Fibroblast of skin of scalp (primary cell): ENCODE measurements at regions not wholly inside any gene's neighbourhood (a gene's known extent, or its start where the extent isn't known, plus 50 kb on each side); places are given as distances from the start of the nearest gene placed in this dataset.
"Not testable (repeated sequence)": the region's sequence is repeated elsewhere in the genome, so short reads cannot be mapped to it uniquely, and the experiment has no call there.

Experiments used
- DNase-seq: peaks from one replicate; pipeline ENCODE4 v3.0.0-alpha.2; 2013

DNA sequence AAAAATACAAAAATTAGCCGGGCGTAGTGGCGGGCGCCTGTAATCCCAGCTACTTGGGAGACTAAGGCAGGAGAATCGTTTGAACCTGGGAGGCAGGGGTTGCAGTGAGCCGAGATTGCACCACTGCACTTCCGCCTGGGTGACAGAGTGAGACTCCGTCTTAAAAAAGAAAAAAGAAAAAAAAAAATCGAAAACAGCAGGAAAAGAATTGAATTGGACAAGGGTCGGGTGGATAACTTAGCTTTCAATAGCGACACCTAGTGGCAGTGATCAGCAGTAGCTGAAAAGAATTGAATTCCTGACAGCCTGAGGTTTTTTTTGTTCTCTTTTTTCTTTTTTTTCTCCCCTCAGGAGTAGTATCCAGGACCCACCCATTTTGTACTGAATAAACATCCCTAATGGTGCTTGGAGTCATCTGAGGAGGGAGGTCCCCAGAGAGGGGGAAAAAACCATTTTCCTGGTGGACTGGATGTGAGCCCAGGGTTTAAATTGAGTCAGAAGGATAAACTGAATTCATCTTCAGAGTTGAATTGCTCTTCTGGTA lies 55.1 kb downstream of the CYCS start:
- peak; percentile 81 for DNase-seq

DNA sequence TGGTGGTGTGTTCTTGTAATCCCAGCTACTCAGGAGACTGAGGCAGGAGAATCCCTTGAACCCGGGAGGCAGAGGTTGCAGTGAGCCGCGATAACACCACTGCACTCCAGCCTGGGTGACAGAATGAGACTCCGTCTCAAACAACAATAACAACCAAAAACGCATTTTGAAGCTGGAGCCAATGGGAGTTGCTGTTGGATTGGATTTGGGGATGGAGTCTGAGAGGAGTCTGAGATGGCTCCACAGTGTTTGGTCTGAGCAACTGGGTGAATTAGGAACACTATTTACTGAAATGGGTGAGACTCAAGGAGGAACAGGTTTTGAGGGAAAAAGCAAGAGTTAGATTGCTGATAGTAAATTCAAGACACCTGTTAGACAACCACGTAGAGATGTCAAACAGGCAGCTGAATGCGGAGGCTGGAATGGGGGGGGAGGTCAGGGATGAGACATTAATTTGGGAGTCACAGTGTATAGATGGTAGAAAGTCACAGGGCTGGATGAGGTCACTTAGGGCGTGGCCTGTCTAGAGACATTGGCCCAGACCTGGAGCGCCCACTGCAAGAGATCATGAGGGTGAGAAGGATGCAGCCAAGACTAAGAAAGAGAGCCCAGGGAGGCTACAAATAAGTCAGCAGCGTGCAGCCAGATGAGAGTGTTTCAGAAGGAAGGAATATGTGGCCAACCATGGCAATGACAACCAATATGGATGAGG lies 56.4 kb downstream of the CYCS start:
- DNase-seq: peak; percentile 3

GRCh38 chr7:25067726-25068501 lies 57.1 kb downstream of the CYCS start:
- DNase-seq: no peak

GRCh38 chr7:25066253-25066652 lies 58.8 kb downstream of the CYCS start:
- DNase-seq: no peak

- DNase-seq: no peak
These were observed 62.7 kb downstream of the CYCS start for GRCh38 chr7:25062380-25062779.

DNA sequence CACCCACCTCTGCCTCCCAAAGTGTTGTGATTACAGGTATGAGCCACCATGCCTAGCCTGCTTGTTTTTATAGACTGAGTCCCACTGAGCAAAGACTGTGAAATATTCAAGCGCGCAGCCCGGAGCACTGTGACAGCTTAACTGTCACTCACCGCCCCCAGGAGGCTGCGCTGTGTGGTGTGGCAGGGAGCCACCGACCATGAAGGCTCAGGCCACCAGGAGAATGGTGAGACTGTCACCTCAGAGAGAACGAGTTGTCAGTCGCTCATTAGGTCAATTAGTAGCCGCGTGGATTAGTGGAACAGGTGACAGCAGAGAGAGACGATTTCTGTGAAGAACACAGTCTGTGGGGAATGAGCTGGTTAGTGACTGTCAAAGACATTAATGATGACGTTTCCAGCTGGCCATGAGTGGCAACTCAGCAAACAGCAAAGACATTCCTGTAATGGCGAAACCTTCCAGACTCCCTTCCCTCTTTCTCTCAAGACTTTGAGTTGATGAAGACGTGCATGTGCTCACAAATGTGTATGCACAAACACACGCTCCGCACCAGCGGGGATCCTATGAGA lies 64.5 kb downstream of the CYCS start:
- DNase-seq: no peak

DNA sequence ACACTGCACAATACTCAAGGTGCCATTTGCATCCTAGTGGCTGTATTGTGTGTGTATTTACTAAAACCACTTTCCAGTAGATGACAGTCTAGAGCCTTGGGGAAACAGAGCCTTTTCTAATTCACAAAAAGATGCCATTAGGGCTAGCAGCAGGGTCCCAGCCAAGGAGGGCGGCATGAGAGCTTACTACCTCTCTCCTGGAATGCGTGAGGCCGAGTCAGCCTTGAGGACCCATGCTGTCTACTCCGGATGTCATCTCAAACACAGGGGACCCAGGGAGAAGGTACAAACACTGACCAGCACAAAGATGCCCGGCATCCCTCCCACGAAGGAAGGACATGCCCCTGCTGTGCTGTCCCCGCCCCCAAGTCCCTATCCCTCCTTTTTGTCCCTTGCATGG lies 65.5 kb downstream of the CYCS start:
- no peak for DNase-seq

DNA sequence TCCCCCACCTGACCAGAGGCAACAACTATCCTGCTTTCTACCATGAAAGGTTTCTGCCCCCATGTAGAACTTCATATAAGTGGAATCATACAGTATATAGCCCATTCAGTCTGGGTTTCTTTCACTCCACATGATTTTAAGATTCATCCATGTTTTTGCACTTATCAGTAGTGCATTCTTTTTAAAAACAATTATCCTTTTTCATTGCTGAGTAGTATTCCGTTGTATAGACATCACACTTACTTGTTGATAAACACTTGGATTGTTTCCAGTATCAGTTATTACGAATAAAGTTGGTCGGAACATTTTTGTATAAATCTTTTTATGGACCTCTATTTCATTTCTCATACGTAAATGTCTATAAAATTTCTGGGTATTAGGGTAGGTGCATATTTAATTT lies 68.7 kb downstream of the CYCS start:
- DNase-seq: no peak

GRCh38 chr7:25055520-25056220 lies 69.4 kb downstream of the CYCS start:
- no peak for DNase-seq

DNA sequence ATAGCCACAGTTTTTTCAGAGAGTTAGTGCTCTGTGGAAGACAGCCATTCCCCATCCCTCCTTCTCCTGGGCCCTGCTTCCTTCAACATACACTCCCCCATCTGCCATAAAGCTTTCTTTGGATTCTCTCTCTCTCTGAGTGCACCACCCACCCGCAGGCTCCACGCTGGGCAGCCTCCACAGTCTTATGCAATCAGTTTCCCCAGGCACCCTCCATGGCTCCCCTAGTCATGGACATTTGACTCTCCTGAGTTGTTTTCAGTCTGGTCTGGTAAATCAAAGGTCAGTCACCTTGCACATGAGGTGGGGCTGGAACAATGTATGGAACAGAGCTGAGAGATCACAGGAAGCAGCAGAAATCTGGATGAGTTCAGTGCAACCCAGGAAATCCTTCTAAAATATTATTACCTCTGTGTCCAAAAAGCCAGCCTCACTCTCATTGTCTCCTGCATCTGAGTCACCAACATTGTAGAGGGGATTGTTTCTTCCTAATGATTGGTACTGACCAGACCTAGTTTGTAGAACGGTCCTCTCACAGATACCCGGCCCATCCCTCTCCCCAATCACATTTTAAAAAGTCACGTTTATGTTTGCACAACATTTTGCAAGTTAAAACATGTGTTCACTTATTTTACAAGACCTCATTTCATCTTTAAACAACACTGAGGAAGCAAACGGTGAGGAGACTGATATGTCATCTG lies 70.1 kb downstream of the CYCS start:
- no peak for DNase-seq

GRCh38 chr7:25050223-25050622 lies 70.2 kb upstream of the OSBPL3 start:
- no peak for DNase-seq

GRCh38 chr7:25048444-25048834 lies 68.5 kb upstream of the OSBPL3 start:
- no peak for DNase-seq

GRCh38 chr7:25047571-25048443 lies 67.8 kb upstream of the OSBPL3 start:
- not testable (repeated sequence) for DNase-seq

DNA sequence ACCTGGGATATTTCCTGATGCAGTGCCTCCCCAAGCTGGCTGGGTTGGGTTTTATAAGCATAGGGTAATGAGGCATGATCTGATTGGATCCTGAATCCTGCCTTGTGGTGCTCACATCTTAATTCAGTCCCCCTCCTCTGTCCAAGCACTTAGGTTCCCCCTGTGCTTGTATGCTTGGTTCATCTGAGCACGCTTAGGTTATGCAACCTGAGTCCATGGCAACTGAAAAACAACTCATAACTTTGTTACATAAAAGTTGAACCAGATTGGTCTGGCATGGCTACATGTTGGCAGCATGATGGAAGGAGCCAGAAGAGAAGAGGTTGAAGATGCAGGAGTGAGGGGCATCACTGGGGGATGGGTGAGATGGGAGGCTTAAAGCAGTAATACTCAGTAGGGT lies 57.3 kb upstream of the OSBPL3 start:
- DNase-seq: no peak

GRCh38 chr7:25035274-25035673 lies 55.3 kb upstream of the OSBPL3 start:
- no peak for DNase-seq

DNA sequence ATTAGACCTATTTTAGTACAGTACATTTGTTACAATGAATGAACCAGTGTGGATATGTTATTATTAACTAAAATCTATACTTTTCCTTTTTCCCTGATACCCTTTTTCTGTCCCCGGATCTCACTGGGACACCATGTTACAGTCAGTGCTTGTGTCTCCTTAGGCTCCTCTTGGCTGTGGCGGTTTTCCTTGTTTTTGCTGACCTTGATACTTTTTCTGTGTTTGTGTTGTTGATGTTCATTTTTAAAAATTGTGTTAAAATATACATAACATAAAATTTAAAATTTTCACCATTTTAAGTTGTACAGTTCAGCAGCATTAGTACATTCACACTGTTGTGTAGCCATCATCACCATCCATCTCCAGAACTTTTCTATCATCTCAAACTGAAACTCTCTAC lies 54.2 kb upstream of the OSBPL3 start:
- DNase-seq: no peak

DNA sequence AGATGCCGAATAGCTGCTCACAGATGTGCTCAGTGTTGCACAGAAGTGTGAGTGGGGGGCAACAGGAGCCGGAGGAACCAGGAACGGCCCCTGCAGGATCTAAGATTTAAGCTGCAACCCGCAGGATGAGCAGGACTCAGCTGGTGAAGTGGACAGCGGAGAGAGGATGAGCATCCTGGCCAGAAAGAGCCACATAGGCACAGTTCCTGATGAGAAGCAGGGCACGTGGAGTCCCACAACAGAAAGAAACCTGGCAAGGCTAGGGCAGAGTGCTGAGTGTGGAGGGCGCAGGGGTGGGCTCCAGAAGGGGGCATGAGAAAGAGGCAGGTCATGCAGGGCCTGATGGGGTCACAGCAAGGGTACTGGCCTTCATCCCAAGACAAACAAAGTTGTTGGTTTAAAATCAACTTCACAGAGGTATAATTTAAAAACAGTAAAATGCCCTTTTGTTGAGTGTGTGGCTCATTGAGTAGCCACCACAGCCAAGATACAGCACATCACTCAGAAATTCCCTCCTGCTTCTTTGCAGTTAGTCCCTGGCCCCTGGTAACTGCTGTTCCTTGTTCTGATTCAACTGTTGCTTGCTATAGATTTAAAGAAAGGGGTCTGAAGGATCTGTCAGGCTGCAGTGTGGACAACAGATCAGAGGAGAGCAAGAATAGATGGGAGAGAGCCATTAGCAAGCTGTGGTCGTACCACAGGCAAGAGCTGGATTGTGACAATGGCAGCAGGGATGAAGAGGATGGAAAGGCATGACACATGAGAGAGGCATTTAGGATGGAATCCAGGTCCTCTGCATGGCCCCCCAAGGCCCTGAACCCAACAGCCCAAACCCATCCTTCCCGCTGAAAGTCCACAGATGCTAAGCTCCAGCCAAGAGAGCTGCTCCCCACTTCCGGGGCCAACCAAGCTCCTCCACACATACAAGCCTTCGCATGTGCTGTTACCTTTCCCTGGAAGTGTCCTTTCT lies 53.1 kb upstream of the OSBPL3 start:
- DNase-seq: peak; percentile 17

DNA sequence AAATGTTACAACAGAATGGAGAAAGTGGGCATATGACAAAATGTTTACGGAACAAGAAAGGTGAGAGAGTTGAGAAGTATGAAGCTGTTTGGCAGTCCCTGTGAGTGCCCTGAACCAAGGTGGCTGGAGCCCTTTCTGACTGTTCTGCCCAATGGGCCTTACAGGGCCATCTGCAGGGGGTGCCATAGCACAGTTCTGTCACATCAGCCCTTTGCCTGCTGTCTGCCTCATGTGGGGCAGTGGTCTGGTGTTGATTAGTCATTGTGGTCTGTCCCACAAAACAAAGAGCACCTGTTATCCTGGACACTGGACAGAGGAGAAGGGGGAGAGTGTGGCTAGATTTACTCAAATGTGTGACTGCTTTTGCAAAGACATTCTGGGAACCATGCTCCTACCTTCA lies 51.5 kb upstream of the OSBPL3 start:
- no peak for DNase-seq

- no peak for DNase-seq
These were observed 51.0 kb upstream of the OSBPL3 start for GRCh38 chr7:25031007-25031406.
